Osteoblast (primary cell): ENCODE measurements at regions not wholly inside any gene's neighbourhood (a gene's known extent, or its start where the extent isn't known, plus 50 kb on each side); places are given as distances from the start of the nearest gene placed in this dataset.

Source experiments
- DNase-seq: peaks from one replicate; pipeline ENCODE4 v3.0.0; 2011; ENCODE audit warnings: low spot score, mixed read lengths; ENCODE audit not compliant: insufficient read length; ENCODE audit errors: missing footprints
- H2AFZ ChIP-seq: 2 replicates; pipeline ENCODE4 v1.6.0; 2011; ENCODE audit warnings: mild to moderate bottlenecking, low read length
- H3K27ac ChIP-seq: 2 replicates; pipeline ENCODE4 v1.5.1; 2011; ENCODE audit warnings: mild to moderate bottlenecking, low read depth, low read length, moderate library complexity
- H3K27me3 ChIP-seq: 2 replicates; pipeline ENCODE4 v1.6.0; 2012; ENCODE audit warnings: mild to moderate bottlenecking, control low read depth, inconsistent platforms, low read length, moderate library complexity; ENCODE audit not compliant: insufficient read depth
- H3K36me3 ChIP-seq: 2 replicates; pipeline ENCODE4 v1.5.1; 2011; ENCODE audit warnings: mild to moderate bottlenecking, low read length, control low read depth, moderate library complexity; ENCODE audit not compliant: insufficient read depth
- H3K4me1 ChIP-seq: 2 replicates; pipeline ENCODE4 v1.5.1; 2011; ENCODE audit warnings: mild to moderate bottlenecking, low read length, control low read depth, moderate library complexity; ENCODE audit not compliant: insufficient read depth
- H3K4me2 ChIP-seq: 2 replicates; pipeline ENCODE4 v1.6.0; 2011; ENCODE audit warnings: mild to moderate bottlenecking, low read length; ENCODE audit not compliant: insufficient read depth
- H3K4me3 ChIP-seq: fragments of 200-600 bp; sonication (generic); 3 replicates; pipeline ENCODE4 v1.5.1; 2012; ENCODE audit warnings: mild to moderate bottlenecking, low read length, inconsistent platforms; ENCODE audit not compliant: insufficient read depth
- H3K79me2 ChIP-seq: 2 replicates; pipeline ENCODE4 v1.6.0; 2012; ENCODE audit warnings: mild to moderate bottlenecking, low read length, control low read depth, inconsistent platforms; ENCODE audit not compliant: insufficient read depth
- H3K9me3 ChIP-seq: 2 replicates; pipeline ENCODE4 v1.5.1; 2011; ENCODE audit warnings: low read depth, low read length, control low read depth
- H4K20me1 ChIP-seq: 2 replicates; pipeline ENCODE4 v1.6.0; 2012; ENCODE audit warnings: mild to moderate bottlenecking, low read length, control low read depth; ENCODE audit not compliant: insufficient read depth
- CTCF ChIP-seq: IDR thresholded peaks from 2 replicates; pipeline ENCODE4 v1.5.1; 2011; ENCODE audit warnings: mild to moderate bottlenecking, low read depth, low read length, moderate library complexity; ENCODE audit errors: extremely low read depth

GRCh38 chr4:164617911-164618310, 136.0 kb upstream of the SMIM31 start:
- TF ChIP-seq CTCF = no peak
- H4K20me1 ChIP-seq = no peaks in the 10 kb centered on the region
- H3K4me3 ChIP-seq = no peak overlapping the region
- no peaks in the 10 kb centered on the region for H3K79me2 ChIP-seq
- H3K27ac ChIP-seq = no peak overlapping the region
- H3K4me2 ChIP-seq = no peak overlapping the region
- no peaks in the 10 kb centered on the region for H3K9me3 ChIP-seq
- no peaks in the 10 kb centered on the region for H3K4me1 ChIP-seq
- H2AFZ ChIP-seq = no peak overlapping the region
- no peaks in the 10 kb centered on the region for H3K36me3 ChIP-seq
- H3K27me3 ChIP-seq = no peaks in the 10 kb centered on the region
- DNase-seq = no peak

- Histone ChIP-seq H4K20me1 (no peaks in the 10 kb centered on the region), H3K9me3 (peaks cover 3% of the 10 kb centered on the region), H3K4me1 (no peaks in the 10 kb centered on the region), H3K4me2 (no peak overlapping the region), H2AFZ (no peak overlapping the region), H3K36me3 (no peaks in the 10 kb centered on the region), H3K27ac (no peak overlapping the region), H3K4me3 (no peak overlapping the region), H3K79me2 (no peaks in the 10 kb centered on the region), H3K27me3 (no peaks in the 10 kb centered on the region)
- no peak for DNase-seq
- TF ChIP-seq CTCF = no peak
Measured at GRCh38 chr4:164621886-164622521, 131.9 kb upstream of the SMIM31 start.

- TF ChIP-seq CTCF = no peak
Measured at GRCh38 chr4:164623099-164623498, 130.8 kb upstream of the SMIM31 start.

GRCh38 chr4:164639001-164639400, 114.9 kb upstream of the SMIM31 start:
- Histone ChIP-seq H3K9me3 (no peaks in the 10 kb centered on the region), H3K36me3 (no peaks in the 10 kb centered on the region), H3K4me2 (no peak overlapping the region), H4K20me1 (no peaks in the 10 kb centered on the region), H2AFZ (no peak overlapping the region), H3K27me3 (no peaks in the 10 kb centered on the region), H3K27ac (no peak overlapping the region), H3K4me1 (no peaks in the 10 kb centered on the region), H3K79me2 (no peaks in the 10 kb centered on the region), H3K4me3 (no peak overlapping the region)
- no peak for DNase-seq
- TF ChIP-seq CTCF = no peak

More at GRCh38 chr4:164623099-164623498, 130.8 kb upstream of the SMIM31 start:
- H3K4me2 ChIP-seq = no peak overlapping the region
- H3K79me2 ChIP-seq = no peaks in the 10 kb centered on the region
- H3K36me3 ChIP-seq = no peaks in the 10 kb centered on the region
- H2AFZ ChIP-seq = no peak overlapping the region
- no peaks in the 10 kb centered on the region for H4K20me1 ChIP-seq
- H3K4me3 ChIP-seq = no peak overlapping the region
- H3K4me1 ChIP-seq = no peaks in the 10 kb centered on the region
- no peaks in the 10 kb centered on the region for H3K27me3 ChIP-seq
- H3K9me3 ChIP-seq = peaks cover 3% of the 10 kb centered on the region
- no peak for DNase-seq
- H3K27ac ChIP-seq = no peak overlapping the region
